ENCODE measurements at regions not wholly inside any gene's neighbourhood (a gene's known extent, or its start where the extent isn't known, plus 50 kb on each side); places are given as distances from the start of the nearest gene placed in this dataset.

- Histone ChIP-seq H3K36me3 (ENCODE audit: control insufficient read depth, low read depth, low read length) (no peaks in the 10 kb centered on the region), H3K4me3 (ENCODE audit: low read length) (no peak overlapping the region), H3K4me1 (ENCODE audit: control insufficient read depth, low read depth, low read length) (no peaks in the 10 kb centered on the region), H3K27ac (ENCODE audit: low read length) (no peak overlapping the region), H3K9ac (ENCODE audit: low read length) (no peak overlapping the region), H3K9me3 (ENCODE audit: control insufficient read depth, low read depth, low read length) (no peaks in the 10 kb centered on the region), H3K27me3 (ENCODE audit: control insufficient read depth, insufficient read depth, low read length) (no peaks in the 10 kb centered on the region)
Observed at GRCh38 chr16:8305201-8305600, 285.1 kb downstream of the TMEM114 start.

GRCh38 chr16:8299635-8300034 lies 290.7 kb downstream of the TMEM114 start:
- no peaks in the 10 kb centered on the region for H3K4me1 ChIP-seq (ENCODE audit: control insufficient read depth, low read depth, low read length)
- no peak overlapping the region for H3K27ac ChIP-seq (ENCODE audit: low read length)
- no peaks in the 10 kb centered on the region for H3K36me3 ChIP-seq (ENCODE audit: control insufficient read depth, low read depth, low read length)
- H3K27me3 ChIP-seq (ENCODE audit: control insufficient read depth, insufficient read depth, low read length) = no peaks in the 10 kb centered on the region
- no peaks in the 10 kb centered on the region for H3K9me3 ChIP-seq (ENCODE audit: control insufficient read depth, low read depth, low read length)
- H3K9ac ChIP-seq (ENCODE audit: low read length) = no peak overlapping the region
- H3K4me3 ChIP-seq (ENCODE audit: low read length) = no peak overlapping the region

GRCh38 chr16:8295513-8296237 lies 294.6 kb downstream of the TMEM114 start:
- Histone ChIP-seq H3K4me3 (ENCODE audit: low read length) (no peak overlapping the region), H3K27ac (ENCODE audit: low read length) (no peak overlapping the region), H3K9me3 (ENCODE audit: control insufficient read depth, low read depth, low read length) (no peaks in the 10 kb centered on the region), H3K4me1 (ENCODE audit: control insufficient read depth, low read depth, low read length) (no peaks in the 10 kb centered on the region), H3K27me3 (ENCODE audit: control insufficient read depth, insufficient read depth, low read length) (no peaks in the 10 kb centered on the region), H3K9ac (ENCODE audit: low read length) (no peak overlapping the region), H3K36me3 (ENCODE audit: control insufficient read depth, low read depth, low read length) (no peaks in the 10 kb centered on the region)

GRCh38 chr16:8293413-8293812 lies 296.9 kb downstream of the TMEM114 start:
- H3K9ac ChIP-seq (ENCODE audit: low read length) = no peak overlapping the region
- H3K4me3 ChIP-seq (ENCODE audit: low read length) = no peak overlapping the region
- no peak overlapping the region for H3K27ac ChIP-seq (ENCODE audit: low read length)
- no peaks in the 10 kb centered on the region for H3K9me3 ChIP-seq (ENCODE audit: control insufficient read depth, low read depth, low read length)
- no peaks in the 10 kb centered on the region for H3K27me3 ChIP-seq (ENCODE audit: control insufficient read depth, insufficient read depth, low read length)
- H3K36me3 ChIP-seq (ENCODE audit: control insufficient read depth, low read depth, low read length) = no peaks in the 10 kb centered on the region
- no peaks in the 10 kb centered on the region for H3K4me1 ChIP-seq (ENCODE audit: control insufficient read depth, low read depth, low read length)

GRCh38 chr16:8292271-8292670 lies 298.0 kb downstream of the TMEM114 start:
- Histone ChIP-seq H3K27ac (ENCODE audit: low read length) (no peak overlapping the region), H3K4me1 (ENCODE audit: control insufficient read depth, low read depth, low read length) (peaks cover 1% of the 10 kb centered on the region), H3K4me3 (ENCODE audit: low read length) (no peak overlapping the region), H3K36me3 (ENCODE audit: control insufficient read depth, low read depth, low read length) (no peaks in the 10 kb centered on the region), H3K9ac (ENCODE audit: low read length) (no peak overlapping the region), H3K9me3 (ENCODE audit: control insufficient read depth, low read depth, low read length) (no peaks in the 10 kb centered on the region), H3K27me3 (ENCODE audit: control insufficient read depth, insufficient read depth, low read length) (no peaks in the 10 kb centered on the region)

GRCh38 chr16:8286348-8286747 lies 304.0 kb downstream of the TMEM114 start:
- H3K36me3 ChIP-seq (ENCODE audit: control insufficient read depth, low read depth, low read length) = no peaks in the 10 kb centered on the region
- H3K4me1 ChIP-seq (ENCODE audit: control insufficient read depth, low read depth, low read length) = peaks cover 14% of the 10 kb centered on the region
- H3K9ac ChIP-seq (ENCODE audit: low read length) = no peak overlapping the region
- H3K27ac ChIP-seq (ENCODE audit: low read length) = no peak overlapping the region
- no peaks in the 10 kb centered on the region for H3K27me3 ChIP-seq (ENCODE audit: control insufficient read depth, insufficient read depth, low read length)
- no peak overlapping the region for H3K4me3 ChIP-seq (ENCODE audit: low read length)
- H3K9me3 ChIP-seq (ENCODE audit: control insufficient read depth, low read depth, low read length) = no peaks in the 10 kb centered on the region

GRCh38 chr16:8283195-8283594 lies 307.1 kb downstream of the TMEM114 start:
- Histone ChIP-seq H3K36me3 (ENCODE audit: control insufficient read depth, low read depth, low read length) (no peaks in the 10 kb centered on the region), H3K4me1 (ENCODE audit: control insufficient read depth, low read depth, low read length) (peaks cover 22% of the 10 kb centered on the region), H3K4me3 (ENCODE audit: low read length) (no peak overlapping the region), H3K9ac (ENCODE audit: low read length) (no peak overlapping the region), H3K9me3 (ENCODE audit: control insufficient read depth, low read depth, low read length) (no peaks in the 10 kb centered on the region), H3K27me3 (ENCODE audit: control insufficient read depth, insufficient read depth, low read length) (no peaks in the 10 kb centered on the region), H3K27ac (ENCODE audit: low read length) (no peak overlapping the region)

- H3K4me1 ChIP-seq (ENCODE audit: control insufficient read depth, low read depth, low read length) = peaks cover 8% of the 10 kb centered on the region
Observed at GRCh38 chr16:8278031-8278580, 312.2 kb downstream of the TMEM114 start.

GRCh38 chr16:8271344-8271743 lies 319.0 kb downstream of the TMEM114 start:
- Histone ChIP-seq H3K36me3 (ENCODE audit: control insufficient read depth, low read depth, low read length) (no peaks in the 10 kb centered on the region), H3K9ac (ENCODE audit: low read length) (no peak overlapping the region), H3K4me3 (ENCODE audit: low read length) (no peak overlapping the region), H3K27ac (ENCODE audit: low read length) (no peak overlapping the region), H3K27me3 (ENCODE audit: control insufficient read depth, insufficient read depth, low read length) (no peaks in the 10 kb centered on the region), H3K9me3 (ENCODE audit: control insufficient read depth, low read depth, low read length) (no peaks in the 10 kb centered on the region), H3K4me1 (ENCODE audit: control insufficient read depth, low read depth, low read length) (no peaks in the 10 kb centered on the region)

More at GRCh38 chr16:8278031-8278580, 312.2 kb downstream of the TMEM114 start:
- Histone ChIP-seq H3K27me3 (ENCODE audit: control insufficient read depth, insufficient read depth, low read length) (no peaks in the 10 kb centered on the region), H3K9ac (ENCODE audit: low read length) (no peak overlapping the region), H3K4me3 (ENCODE audit: low read length) (no peak overlapping the region), H3K27ac (ENCODE audit: low read length) (no peak overlapping the region), H3K36me3 (ENCODE audit: control insufficient read depth, low read depth, low read length) (no peaks in the 10 kb centered on the region), H3K9me3 (ENCODE audit: control insufficient read depth, low read depth, low read length) (no peaks in the 10 kb centered on the region)

GRCh38 chr16:8262299-8262698 lies 328.0 kb downstream of the TMEM114 start:
- Histone ChIP-seq H3K4me1 (ENCODE audit: control insufficient read depth, low read depth, low read length) (peaks cover 14% of the 10 kb centered on the region), H3K27ac (ENCODE audit: low read length) (no peak overlapping the region), H3K9me3 (ENCODE audit: control insufficient read depth, low read depth, low read length) (no peaks in the 10 kb centered on the region), H3K4me3 (ENCODE audit: low read length) (no peak overlapping the region), H3K36me3 (ENCODE audit: control insufficient read depth, low read depth, low read length) (no peaks in the 10 kb centered on the region), H3K27me3 (ENCODE audit: control insufficient read depth, insufficient read depth, low read length) (no peaks in the 10 kb centered on the region), H3K9ac (ENCODE audit: low read length) (no peak overlapping the region)

- peaks cover 14% of the 10 kb centered on the region for H3K4me1 ChIP-seq (ENCODE audit: control insufficient read depth, low read depth, low read length)
- no peaks in the 10 kb centered on the region for H3K27me3 ChIP-seq (ENCODE audit: control insufficient read depth, insufficient read depth, low read length)
- H3K9ac ChIP-seq (ENCODE audit: low read length) = no peak overlapping the region
- H3K36me3 ChIP-seq (ENCODE audit: control insufficient read depth, low read depth, low read length) = no peaks in the 10 kb centered on the region
- H3K9me3 ChIP-seq (ENCODE audit: control insufficient read depth, low read depth, low read length) = no peaks in the 10 kb centered on the region
- H3K27ac ChIP-seq (ENCODE audit: low read length) = no peak overlapping the region
- no peak overlapping the region for H3K4me3 ChIP-seq (ENCODE audit: low read length)
Observed at GRCh38 chr16:8260140-8260539, 330.2 kb downstream of the TMEM114 start.

GRCh38 chr16:8258523-8258922 lies 331.8 kb downstream of the TMEM114 start:
- no peak overlapping the region for H3K4me3 ChIP-seq (ENCODE audit: low read length)
- H3K27me3 ChIP-seq (ENCODE audit: control insufficient read depth, insufficient read depth, low read length) = no peaks in the 10 kb centered on the region
- no peaks in the 10 kb centered on the region for H3K36me3 ChIP-seq (ENCODE audit: control insufficient read depth, low read depth, low read length)
- H3K9ac ChIP-seq (ENCODE audit: low read length) = no peak overlapping the region
- H3K9me3 ChIP-seq (ENCODE audit: control insufficient read depth, low read depth, low read length) = no peaks in the 10 kb centered on the region
- H3K27ac ChIP-seq (ENCODE audit: low read length) = no peak overlapping the region
- H3K4me1 ChIP-seq (ENCODE audit: control insufficient read depth, low read depth, low read length) = peaks cover 14% of the 10 kb centered on the region

All from iPS-18a (cell line).